SK-N-SH (cell line): ENCODE measurements at regions not wholly inside any gene's neighbourhood (a gene's known extent, or its start where the extent isn't known, plus 50 kb on each side); places are given as distances from the start of the nearest gene placed in this dataset.

Experiments
- CTCF ChIP-seq: fragments of 200-600 bp; sonication (generic); IDR thresholded peaks from 2 replicates; pipeline ENCODE4 v1.6.1; 2017; ENCODE audit warnings: antibody characterized with exemption, mild to moderate bottlenecking, moderate library complexity
- POLR2AphosphoS5 ChIP-seq: IDR thresholded peaks from 2 replicates; pipeline ENCODE4 v1.6.1; 2012; ENCODE audit warnings: low read depth, low read length
- TAF1 ChIP-seq: IDR thresholded peaks from 2 replicates; pipeline ENCODE4 v1.6.1; 2012; ENCODE audit warnings: low read depth, mild to moderate bottlenecking, low read length, moderate library complexity, borderline replicate concordance
- TEAD4 ChIP-seq: IDR thresholded peaks from 2 replicates; pipeline ENCODE4 v1.4.0; 2012; ENCODE audit warnings: mild to moderate bottlenecking, borderline replicate concordance; ENCODE audit not compliant: insufficient read depth
- ZBTB33 ChIP-seq: IDR thresholded peaks from 2 replicates; pipeline ENCODE4 v1.4.0; 2012; ENCODE audit warnings: low read depth, borderline replicate concordance

- TF ChIP-seq POLR2AphosphoS5 (no peak), CTCF (no peak), ZBTB33 (no peak), TAF1 (no peak), TEAD4 (no peak)
These were observed 395.8 kb upstream of the ADAMTSL1 start for GRCh38 chr9:18077941-18078678.
